Daoy (cell line): ENCODE measurements at regions not wholly inside any gene's neighbourhood (a gene's known extent, or its start where the extent isn't known, plus 50 kb on each side); places are given as distances from the start of the nearest gene placed in this dataset.

Source experiments
- DNase-seq: peaks from one replicate; pipeline ENCODE4 v3.0.0-alpha.2; 2015; ENCODE audit warnings: low read depth

GRCh38 chr4:43983610-43984009 is 465.0 kb downstream of the KCTD8 start:
- DNase-seq, result no peak

GRCh38 chr4:43987331-43987944 is 461.2 kb downstream of the KCTD8 start:
- DNase-seq, result no peak

GRCh38 chr4:43990551-43990950 is 458.1 kb downstream of the KCTD8 start:
- no peak for DNase-seq

- no peak for DNase-seq
These were observed 457.6 kb downstream of the KCTD8 start for GRCh38 chr4:43990963-43991362.

GRCh38 chr4:43992552-43992951 is 456.1 kb downstream of the KCTD8 start:
- no peak for DNase-seq

GRCh38 chr4:43993196-43993902 is 455.3 kb downstream of the KCTD8 start:
- DNase-seq, result no peak

- DNase-seq, result no peak
These were observed 448.9 kb downstream of the KCTD8 start for GRCh38 chr4:43999669-44000068.

- DNase-seq, result no peak
These were observed 446.2 kb downstream of the KCTD8 start for GRCh38 chr4:44002368-44002767.

GRCh38 chr4:44016570-44017421 is 431.8 kb downstream of the KCTD8 start:
- peak; percentile 37 for DNase-seq

GRCh38 chr4:44017422-44017739 is 431.2 kb downstream of the KCTD8 start:
- no peak for DNase-seq

- no peak for DNase-seq
These were observed 428.9 kb downstream of the KCTD8 start for GRCh38 chr4:44019721-44020120.

GRCh38 chr4:44025376-44026020 is 423.1 kb downstream of the KCTD8 start:
- DNase-seq, result no peak

- no peak for DNase-seq
These were observed 409.8 kb downstream of the KCTD8 start for GRCh38 chr4:44038811-44039210.

GRCh38 chr4:44046491-44046890 is 402.1 kb downstream of the KCTD8 start:
- no peak for DNase-seq

- DNase-seq, result no peak
These were observed 391.9 kb downstream of the KCTD8 start for GRCh38 chr4:44056721-44057151.

GRCh38 chr4:44070843-44071242 is 377.8 kb downstream of the KCTD8 start:
- no peak for DNase-seq

GRCh38 chr4:44071959-44072955 is 376.4 kb downstream of the KCTD8 start:
- no peak for DNase-seq

GRCh38 chr4:44086753-44087152 is 361.9 kb downstream of the KCTD8 start:
- no peak for DNase-seq

- DNase-seq, result no peak
These were observed 355.2 kb downstream of the KCTD8 start for GRCh38 chr4:44093390-44093789.

- no peak for DNase-seq
These were observed 349.6 kb downstream of the KCTD8 start for GRCh38 chr4:44098973-44099372.

- DNase-seq, result no peak
These were observed 348.2 kb downstream of the KCTD8 start for GRCh38 chr4:44100456-44100855.
